GM21717 (cell line): ENCODE measurements at regions not wholly inside any gene's neighbourhood (a gene's known extent, or its start where the extent isn't known, plus 50 kb on each side); places are given as distances from the start of the nearest gene placed in this dataset.

Source experiments
- ATAC-seq: cut with Tn5 transposase; IDR thresholded peaks from one replicate; pipeline ENCODE4 v1.9.1; 2021; ENCODE audit warnings: mild to moderate bottlenecking, moderate library complexity; ENCODE audit not compliant: unreplicated experiment

DNA sequence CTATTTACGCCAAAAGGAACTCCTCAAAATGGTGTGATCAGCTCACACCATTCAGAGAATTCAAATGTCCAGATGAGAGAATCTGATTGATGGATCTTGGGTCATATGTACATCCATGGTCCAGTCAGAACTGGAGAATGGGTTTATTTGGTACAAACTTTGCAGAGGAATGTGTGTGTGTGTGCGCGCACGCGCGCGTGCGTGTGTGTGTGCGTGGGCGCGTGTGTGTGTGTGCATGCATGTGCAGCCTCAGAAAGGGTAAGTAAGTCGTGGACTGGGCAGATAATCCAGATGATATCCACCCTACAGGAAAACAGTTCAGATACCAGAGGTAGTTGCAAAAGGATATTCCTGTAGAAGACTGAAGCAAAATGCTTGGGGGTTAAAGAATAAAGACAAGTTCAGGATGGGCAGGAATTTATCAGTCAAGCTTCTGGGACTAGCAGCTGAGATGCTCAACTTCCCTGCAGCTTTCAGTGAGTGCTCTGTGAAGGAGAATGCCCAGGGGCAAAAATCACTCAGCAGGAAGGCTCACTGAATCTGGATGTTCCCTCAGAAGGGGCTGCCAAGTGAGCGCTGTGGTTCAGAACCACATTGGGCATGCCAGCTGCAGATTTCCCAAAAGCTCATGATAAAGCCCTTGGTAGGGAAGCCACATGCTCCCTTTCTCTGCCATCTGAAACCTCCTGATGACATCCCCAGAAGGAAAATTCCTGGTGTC lies 440.5 kb upstream of the SGCD start:
- ATAC-seq: no peak

DNA sequence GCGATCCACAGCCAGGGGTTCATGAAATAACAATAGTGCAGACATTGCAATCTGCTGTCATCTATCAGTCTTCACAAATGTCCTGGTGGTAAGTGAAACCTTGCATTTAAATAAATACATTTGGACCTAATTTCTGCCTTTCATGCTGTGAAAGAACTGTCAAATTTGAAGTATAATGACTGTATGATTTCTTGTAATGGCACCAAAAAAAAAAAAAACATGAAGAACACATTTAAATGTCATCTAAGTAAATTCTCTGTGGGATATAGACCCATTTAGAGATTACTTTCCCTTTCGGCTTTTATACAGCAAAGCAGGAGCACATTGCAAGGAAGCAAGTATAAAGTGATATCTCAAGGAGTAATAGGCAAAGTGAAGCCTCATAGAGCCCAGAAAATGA lies 431.5 kb upstream of the SGCD start:
- ATAC-seq: no peak

DNA sequence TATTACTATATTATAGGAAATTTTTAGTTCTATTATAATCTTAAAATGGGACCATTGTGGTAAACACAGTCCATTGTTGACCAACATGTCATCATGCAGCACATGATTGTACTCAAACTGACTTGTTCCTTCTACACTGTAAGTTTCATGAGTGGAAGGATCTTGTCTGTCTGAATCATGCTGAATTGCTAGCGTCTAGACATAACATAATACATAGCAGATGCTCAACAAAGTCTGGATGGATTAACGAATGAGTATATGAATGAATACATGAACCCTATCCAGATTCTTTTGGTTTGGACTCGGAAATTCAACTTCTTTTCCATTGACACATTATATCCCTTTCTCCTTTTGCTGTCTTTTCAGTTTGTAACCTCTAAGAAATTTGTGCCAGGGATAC lies 429.2 kb upstream of the SGCD start:
- ATAC-seq: no peak

DNA sequence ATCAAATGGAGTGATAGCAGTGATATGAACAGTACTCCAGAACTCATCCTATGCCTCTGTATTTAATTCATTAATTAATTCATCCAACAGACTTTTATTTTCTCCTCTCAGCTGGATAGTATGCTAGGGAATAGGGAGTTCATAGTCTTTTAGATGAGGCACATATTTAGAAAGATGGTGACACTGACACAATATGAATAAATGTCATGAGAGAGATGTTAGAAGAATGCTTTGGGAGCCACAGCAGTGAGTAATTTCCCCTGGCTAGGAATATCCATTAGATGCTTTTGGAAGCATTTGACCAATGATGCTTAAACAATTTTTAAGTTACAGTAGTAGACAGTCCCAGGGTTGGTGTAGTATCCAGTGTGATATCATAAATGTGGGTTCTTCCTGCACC lies 428.7 kb upstream of the SGCD start:
- no peak for ATAC-seq

DNA sequence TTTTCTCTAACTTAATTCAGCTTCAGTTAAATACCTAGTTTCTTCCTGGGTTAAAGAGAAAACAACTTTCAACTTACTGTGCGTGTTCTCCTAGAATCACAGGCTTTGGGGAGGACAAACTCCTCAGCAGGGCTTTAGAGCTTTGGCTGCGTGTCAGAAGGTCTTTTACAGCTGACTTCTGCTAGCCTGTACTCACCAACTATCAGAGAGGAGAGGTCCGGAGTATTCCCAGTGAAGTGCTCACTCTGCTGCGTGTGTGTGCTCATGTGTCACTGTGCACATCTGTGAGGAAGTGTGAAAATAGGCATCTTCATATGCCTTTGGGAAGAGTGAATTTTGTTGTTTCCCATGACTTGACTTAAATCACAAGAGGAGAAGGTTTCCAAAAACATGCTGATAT lies 423.2 kb upstream of the SGCD start:
- no peak for ATAC-seq

DNA sequence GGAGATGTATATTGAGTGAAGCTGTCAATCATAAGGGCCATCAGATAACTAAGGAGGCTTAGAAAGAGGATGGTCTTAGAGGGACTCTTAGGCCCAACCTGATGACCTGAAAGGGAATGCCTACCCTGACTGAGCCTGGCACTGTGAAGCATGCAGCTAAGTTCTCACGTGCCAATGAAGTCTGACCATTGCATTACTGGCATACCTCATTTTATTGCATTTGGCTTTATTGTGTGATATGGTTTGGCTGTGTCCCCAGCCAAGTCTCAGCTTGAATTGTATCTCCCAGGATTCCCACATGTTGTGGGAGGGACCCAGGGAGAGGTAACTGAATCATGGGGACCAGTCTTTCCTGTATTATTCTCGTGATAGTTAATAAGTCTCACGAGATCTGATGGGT lies 421.6 kb upstream of the SGCD start:
- ATAC-seq: no peak

DNA sequence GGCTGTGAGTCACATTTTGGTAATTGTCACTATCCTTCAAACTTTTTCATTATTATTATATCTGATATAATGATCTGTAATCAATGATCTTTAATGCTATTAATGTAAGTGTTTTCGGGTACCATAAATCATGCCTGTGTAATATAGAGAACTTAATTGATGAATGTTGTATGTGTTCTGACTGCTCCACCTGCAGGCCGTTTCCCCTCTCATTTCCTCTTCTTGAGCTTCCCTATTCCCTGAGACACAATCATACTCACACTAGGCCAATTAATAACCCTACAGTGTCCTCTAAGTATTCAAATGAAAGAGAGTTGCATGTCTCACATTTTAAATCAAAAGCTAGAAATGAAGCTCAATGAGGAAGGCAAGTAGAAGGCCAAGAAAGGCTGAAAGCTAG lies 420.9 kb upstream of the SGCD start:
- ATAC-seq: no peak

DNA sequence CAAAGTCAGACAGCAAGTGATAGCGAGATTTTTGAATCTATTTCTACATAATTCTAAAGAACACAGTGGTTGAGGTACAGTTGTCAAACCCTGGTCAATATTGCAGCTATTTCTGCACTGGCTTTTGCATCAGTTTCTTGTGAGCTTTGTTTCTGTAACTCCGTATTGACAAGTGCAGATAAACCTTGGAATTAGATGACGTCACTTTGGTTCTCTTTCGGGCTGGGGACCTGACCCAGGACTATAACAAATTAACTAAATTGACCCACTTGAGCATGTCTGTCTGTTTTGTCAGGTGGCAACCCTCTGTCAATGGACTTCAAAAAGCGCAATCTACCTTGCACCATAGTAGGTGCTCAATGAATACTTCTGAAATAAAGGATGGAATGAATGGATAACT lies 418.4 kb upstream of the SGCD start:
- ATAC-seq: no peak

DNA sequence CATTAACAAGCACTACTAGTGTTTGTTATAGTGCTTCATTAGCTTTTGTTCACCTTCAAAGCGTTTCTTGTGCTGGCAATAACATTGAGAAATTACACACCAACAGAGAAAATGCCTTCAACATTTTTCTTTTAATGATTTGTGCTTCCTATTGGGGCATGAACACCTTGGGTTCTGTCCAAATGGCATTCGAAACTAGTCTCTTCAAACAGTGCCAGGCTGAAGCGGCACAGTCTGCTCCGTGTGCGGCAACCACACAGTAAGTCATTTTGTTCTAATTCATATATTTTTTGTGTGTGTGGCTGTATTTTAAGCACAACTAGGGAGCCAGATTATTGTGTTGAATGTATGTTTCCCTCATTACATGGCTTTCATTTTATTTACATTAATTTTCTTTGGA lies 414.7 kb upstream of the SGCD start:
- ATAC-seq: no peak

DNA sequence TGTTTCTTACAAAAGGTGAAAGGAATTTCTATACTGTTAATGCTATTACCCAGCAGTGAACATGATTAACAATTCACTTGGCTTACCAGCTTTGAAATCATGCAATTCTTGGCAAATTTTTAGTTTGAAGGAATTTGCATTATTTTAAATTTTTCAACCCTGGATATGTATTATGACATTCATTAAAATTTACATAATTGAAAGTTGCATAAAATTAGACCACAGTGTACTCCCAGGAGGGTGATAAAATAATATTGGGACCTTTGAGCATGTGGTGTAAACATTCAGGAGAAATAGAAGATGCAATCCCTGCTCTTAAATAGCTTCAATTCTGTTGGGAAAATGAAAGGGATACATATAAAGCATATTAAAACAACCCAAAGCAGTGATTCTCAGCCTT lies 412.2 kb upstream of the SGCD start:
- ATAC-seq: no peak

DNA sequence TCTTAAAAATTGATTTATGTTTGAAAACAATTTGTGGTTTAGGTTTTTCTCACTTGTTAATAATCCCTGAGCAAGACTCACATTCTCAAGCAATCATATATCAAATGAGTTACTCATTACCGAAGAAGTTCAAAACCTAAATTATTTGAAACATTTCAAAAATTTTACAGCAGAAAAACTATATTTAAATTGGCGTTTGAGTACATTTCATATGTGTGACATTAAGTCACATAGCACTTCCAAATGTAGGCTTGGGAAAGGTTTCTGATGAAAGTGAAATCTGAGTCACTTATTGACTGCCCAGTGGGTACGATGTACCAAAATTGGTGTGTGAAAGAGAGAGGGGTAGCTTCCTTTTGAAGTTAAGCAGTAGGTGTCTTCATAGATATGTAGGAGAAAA lies 411.4 kb upstream of the SGCD start:
- no peak for ATAC-seq

DNA sequence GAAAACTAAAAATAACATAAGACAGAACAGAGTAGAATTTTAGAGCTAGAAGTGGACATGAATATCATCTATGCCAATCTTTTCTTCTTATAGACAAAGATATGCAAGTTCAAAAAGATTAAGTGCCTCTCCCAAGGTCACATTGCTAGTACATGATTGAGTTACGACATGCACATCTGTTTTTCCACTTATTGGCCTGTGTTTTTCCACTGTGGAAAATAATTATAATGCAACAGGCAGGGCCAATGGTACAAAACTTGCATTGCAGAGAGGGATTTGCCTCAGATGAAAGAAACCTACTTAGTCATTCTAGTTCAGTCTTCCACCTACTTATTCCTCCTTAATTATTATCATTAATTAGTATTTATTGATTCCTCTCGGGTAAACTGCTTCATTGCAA lies 407.8 kb upstream of the SGCD start:
- ATAC-seq: no peak

DNA sequence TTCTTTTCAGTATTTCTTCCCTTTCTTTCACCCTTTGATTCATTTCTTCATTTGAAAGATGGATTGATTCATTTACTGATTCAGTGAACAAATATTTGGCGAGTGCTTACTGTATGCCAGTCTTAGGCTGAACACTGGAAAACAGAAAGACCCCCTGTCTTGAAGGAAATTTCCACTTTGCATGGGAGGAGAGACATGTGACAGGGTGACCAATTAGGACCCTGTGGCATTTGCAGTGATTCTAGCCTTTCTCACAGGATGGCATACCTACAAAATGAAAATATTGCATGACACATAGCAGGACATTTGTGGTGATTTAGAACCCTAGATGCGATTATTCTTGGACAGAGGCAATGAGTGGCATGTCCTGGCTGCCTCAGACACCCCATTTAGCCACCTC lies 407.2 kb upstream of the SGCD start:
- ATAC-seq: no peak

DNA sequence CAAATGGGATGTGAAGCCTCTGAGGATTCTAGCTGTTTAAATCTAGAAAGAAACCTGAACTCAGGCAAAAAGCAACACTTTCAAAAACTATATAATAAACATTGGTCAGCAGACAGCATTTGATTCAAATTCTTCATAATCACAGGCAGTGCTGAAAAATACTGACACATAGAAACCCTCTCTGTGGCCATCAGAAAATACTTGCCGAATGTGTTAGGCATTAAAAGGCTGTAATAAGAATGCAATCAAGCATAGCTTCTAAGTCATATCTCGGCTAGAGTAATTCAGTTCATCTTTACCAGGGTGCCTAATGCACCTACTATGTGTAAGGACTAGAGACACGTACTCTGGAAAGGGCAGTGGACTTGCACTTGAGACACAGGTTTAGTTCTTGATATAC lies 405.3 kb upstream of the SGCD start:
- ATAC-seq: no peak

DNA sequence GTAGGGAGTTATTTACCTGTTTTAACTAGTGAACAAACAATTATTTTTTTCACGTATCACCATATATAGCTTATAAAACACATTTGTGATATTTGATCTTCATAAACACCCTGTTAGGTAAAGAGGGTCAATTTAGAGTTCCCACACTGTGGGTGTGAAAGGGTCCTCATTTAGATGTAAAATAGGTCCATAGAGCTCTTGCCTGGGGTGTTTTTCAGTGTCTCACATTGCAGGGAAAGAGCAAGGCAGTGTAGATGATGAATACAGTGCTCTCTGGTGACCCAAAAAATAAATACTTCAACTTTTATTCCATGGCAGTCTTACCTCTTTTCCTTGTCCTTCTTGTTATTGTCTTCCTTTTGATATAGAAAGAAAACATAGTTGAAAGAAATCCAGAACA lies 403.2 kb upstream of the SGCD start:
- no peak for ATAC-seq

DNA sequence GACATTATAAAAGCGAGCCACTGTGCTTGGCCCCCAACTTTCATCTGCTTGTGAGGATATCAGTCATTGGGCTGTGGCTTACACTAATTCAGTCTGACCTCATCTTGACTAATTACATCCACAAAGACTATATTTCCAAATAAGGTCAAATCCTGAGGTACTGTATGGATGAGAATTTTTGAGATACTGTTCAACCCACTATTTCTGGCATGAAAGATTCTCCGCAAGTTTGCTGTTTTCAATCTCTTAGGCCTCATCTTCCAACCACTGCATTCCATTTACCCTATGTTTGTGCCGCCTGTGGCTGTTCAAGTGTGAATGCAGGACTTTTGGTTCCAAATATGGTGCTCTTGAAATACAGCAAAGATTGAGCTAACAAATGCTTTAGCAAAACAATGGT lies 400.9 kb upstream of the SGCD start:
- ATAC-seq: no peak

DNA sequence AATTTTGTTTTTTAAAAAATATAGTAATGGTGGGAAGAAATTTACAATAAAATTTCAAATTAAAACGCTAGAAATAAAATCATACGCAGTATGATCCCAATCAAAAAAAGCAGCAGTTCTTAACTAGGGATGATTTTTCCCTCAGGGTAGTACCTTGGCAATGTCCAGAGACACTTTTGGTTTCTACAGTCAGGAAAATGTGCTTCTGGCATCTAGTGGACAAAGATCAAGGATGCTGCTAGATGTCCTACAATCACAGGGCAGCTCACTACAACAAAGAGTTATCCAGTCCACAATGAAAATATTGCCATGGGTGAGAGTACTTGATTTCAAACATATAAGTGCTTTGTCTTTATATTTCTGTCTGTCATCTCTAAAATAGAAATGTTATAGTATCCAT lies 400.2 kb upstream of the SGCD start:
- no peak for ATAC-seq

DNA sequence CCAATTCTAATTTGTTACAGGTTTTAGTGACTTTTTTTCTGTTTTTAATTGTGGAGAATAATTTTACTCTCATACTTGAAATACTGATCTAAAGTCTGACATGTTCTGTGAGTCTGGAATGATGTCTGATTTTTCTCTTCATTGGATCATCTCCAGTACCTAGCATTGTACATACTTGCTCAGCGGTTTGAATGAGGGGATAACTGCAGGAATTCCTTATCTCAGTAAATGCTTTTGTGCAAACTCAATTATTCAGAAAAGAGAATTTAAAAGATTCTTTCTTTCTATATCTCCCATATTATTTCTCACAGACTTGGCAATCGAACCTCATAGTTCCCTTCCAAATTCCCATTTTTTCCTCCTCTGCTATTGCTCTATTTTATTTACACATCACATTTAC lies 397.9 kb upstream of the SGCD start:
- no peak for ATAC-seq

DNA sequence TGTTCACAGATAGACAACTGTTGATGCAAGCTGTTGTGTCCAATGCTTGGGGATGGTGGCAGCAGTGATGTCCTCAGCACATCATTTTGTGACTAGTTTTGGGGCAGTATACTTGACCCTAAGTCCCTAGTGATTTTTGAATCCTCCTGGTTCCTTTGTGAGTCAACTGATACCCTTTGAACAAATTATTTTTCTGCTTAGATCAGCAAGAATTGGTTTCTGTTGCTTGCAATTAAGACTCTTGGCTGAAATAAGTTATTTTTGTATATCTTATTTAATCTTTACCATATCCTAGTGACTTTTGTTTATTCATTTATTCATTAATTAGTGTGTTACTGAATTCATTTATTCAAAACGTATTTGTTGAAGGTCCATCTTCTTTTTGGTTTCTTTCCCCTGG lies 392.0 kb upstream of the SGCD start:
- no peak for ATAC-seq

DNA sequence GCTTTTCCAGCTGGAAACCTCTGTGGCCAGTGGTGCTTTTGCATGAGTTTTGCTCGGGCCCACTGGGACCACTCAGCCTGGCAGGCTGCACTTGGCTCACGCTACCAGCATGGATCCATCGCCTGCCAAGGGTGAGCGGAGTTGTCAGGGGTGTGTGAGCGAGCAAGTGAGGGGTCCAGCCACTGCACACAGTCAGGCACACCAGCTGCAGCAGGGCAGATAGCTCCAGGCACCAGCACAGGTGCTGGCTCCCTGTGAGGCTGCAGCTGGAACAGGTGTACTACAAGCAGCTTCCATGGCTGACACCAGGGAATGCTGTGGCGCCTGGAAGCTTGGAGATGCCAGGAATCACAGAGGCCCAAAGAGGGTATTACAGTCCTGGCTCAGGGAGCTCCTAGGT lies 391.2 kb upstream of the SGCD start:
- no peak for ATAC-seq

DNA sequence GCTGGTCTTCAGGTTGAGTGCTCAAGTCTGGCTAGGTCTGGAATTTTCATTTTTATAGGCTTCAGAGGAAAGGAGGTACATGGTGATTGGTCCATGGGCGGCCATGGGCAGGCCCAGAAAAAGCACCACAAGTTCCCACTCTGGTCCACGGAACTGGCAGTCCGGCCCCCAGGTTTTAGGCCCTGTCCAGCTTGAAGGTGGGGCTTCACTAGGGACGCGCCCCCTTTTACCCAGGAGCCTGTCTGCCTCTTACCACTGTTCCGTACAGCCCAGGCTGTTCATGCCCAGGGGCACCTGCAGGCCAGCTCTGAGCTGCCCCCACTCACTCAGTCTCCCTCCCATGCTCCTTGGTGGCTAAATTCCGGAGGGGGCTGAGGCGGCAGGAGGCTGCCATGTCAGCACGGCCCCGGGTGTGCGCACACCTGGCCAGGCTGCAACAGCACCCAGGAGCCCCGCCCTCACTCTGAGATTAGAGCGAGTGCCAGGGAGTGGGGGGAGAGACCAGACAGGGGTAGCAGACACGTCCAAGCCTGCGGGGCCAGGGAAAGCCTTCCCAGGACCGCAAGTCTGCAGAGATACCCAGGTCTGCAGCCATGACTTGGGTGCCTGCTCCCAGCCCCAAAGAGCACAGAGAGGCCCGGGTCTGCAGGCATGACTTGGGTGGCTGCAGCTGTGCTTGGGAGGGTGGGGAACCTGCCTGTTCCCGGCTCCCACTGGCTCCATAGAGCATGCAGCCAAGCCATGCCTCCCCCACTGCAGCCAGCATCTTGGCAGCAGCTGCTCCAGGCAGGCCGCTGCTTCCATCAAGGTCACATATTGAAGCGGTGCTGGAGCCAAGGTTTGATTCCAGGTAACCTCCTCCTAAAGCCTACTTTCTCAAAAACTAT lies 390.2 kb upstream of the SGCD start:
- ATAC-seq: no peak

DNA sequence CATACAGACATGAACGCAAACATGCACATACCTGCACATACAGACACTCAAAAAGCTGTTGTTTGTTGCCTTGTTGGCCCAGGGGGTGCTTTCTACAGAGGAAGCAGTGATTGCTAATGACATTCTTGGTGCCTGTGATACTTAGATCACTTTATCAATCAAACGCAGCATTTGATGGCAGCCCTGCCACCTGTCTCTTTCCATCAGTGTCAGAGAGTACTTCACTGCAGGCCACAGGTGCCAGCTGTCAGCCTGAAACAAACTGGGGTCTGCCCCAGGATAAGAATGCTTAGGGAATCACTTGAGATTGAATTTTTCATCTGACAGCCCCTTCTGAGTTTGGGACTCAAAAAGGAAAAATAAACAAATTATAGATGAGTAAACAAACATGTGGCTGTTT lies 388.9 kb upstream of the SGCD start:
- ATAC-seq: no peak

DNA sequence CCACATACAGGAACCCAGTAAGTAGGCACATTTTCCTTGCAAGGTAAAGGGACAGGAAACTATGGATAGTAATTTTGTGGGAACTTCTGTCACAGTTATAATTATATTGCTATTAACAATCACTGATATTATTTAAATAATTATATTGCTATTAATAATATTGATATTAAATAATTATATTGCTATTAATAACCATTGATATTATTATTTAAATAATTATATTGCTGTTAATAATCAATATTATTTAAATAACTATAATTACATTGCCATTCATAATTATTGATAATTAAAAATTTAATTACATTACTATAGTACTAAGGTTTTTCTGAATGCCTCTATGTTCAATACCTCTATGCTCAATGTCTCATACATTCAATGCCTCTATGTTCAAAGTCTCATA lies 385.6 kb upstream of the SGCD start:
- no peak for ATAC-seq
